ENCODE measurements at regions not wholly inside any gene's neighbourhood (a gene's known extent, or its start where the extent isn't known, plus 50 kb on each side); places are given as distances from the start of the nearest gene placed in this dataset.

DNA sequence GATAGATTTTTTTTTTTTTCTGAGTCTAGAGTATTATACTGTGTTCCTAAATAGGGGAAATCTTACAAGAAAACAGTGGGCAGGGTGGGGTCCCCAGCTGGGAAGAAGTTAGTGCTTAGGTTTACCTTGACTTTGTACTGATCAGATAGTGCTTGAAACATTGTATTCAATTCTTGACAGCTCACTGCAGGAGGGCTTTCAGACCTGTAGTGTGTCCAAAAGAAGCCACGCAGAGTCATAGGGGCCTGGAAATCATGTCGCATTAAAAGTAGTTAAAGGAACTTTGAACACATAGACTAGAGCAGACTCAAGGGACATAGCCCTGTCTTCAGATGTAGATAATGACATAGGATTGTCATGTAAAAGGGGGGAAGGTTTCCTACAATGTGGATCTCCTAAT, 215.4 kb upstream of the NR4A3 start:
- TF ChIP-seq, protein P1, sequence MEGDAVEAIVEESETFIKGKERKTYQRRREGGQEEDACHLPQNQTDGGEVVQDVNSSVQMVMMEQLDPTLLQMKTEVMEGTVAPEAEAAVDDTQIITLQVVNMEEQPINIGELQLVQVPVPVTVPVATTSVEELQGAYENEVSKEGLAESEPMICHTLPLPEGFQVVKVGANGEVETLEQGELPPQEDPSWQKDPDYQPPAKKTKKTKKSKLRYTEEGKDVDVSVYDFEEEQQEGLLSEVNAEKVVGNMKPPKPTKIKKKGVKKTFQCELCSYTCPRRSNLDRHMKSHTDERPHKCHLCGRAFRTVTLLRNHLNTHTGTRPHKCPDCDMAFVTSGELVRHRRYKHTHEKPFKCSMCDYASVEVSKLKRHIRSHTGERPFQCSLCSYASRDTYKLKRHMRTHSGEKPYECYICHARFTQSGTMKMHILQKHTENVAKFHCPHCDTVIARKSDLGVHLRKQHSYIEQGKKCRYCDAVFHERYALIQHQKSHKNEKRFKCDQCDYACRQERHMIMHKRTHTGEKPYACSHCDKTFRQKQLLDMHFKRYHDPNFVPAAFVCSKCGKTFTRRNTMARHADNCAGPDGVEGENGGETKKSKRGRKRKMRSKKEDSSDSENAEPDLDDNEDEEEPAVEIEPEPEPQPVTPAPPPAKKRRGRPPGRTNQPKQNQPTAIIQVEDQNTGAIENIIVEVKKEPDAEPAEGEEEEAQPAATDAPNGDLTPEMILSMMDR (conservative IDR thresholded peaks at IDR 0.05; ENCODE audit: low read depth, low read length) = no peak
- TF ChIP-seq EZH2 (IDR thresholded peaks at IDR 0.05; ENCODE audit: borderline replicate concordance, low read depth, low read length, poor library complexity, severe bottlenecking) = no peak

All from A673 (cell line).